GM12874 (cell line): ENCODE measurements at regions not wholly inside any gene's neighbourhood (a gene's known extent, or its start where the extent isn't known, plus 50 kb on each side); places are given as distances from the start of the nearest gene placed in this dataset.

ENCODE experiments used
- CTCF ChIP-seq: IDR thresholded peaks from 2 replicates; pipeline ENCODE4 v1.5.1; 2011; ENCODE audit warnings: low read depth, mild to moderate bottlenecking, control low read depth, low read length, moderate library complexity; ENCODE audit not compliant: insufficient read depth

- TF ChIP-seq CTCF: no peak
Observed at GRCh38 chr3:127394031-127394430, 106.2 kb upstream of the PRR20G start.

GRCh38 chr3:127393131-127393820, 105.4 kb upstream of the PRR20G start:
- no peak for TF ChIP-seq CTCF

- no peak for TF ChIP-seq CTCF
Observed at GRCh38 chr3:127392156-127392490, 104.3 kb upstream of the PRR20G start.

GRCh38 chr3:127391436-127392155, 103.8 kb upstream of the PRR20G start:
- no peak for TF ChIP-seq CTCF

- no peak for TF ChIP-seq CTCF
Observed at GRCh38 chr3:127390365-127391025, 102.6 kb upstream of the PRR20G start.

- no peak for TF ChIP-seq CTCF
Observed at GRCh38 chr3:127389913-127390312, 102.1 kb upstream of the PRR20G start.

- TF ChIP-seq CTCF: no peak
Observed at GRCh38 chr3:127389420-127389819, 101.6 kb upstream of the PRR20G start.
